Mesenchymal stem cell (in vitro differentiated cells and primary cell): ENCODE measurements at regions not wholly inside any gene's neighbourhood (a gene's known extent, or its start where the extent isn't known, plus 50 kb on each side); places are given as distances from the start of the nearest gene placed in this dataset.
A peak's percentile ranks its signal among the peaks of the same experiment; 100 is the strongest.

Source experiments
- DNase-seq: peaks from one replicate; pipeline ENCODE4 v3.0.0-alpha.2; 2013
- H2AFZ ChIP-seq: one replicate; pipeline ENCODE4 v1.6.1; 2013; ENCODE audit warnings: low read depth, mild to moderate bottlenecking, control low read depth, inconsistent platforms, low read length, moderate library complexity
- H2AK5ac ChIP-seq: 2 replicates; pipeline ENCODE4 v1.6.1; 2013; ENCODE audit warnings: low read length, moderate library complexity, mild to moderate bottlenecking, inconsistent platforms; ENCODE audit not compliant: severe bottlenecking
- H2BK120ac ChIP-seq: one replicate; pipeline ENCODE4 v1.6.1; 2013; ENCODE audit warnings: low read depth, mild to moderate bottlenecking, inconsistent platforms, low read length, moderate library complexity
- H2BK12ac ChIP-seq, 2 experiments: one replicate each; pipeline ENCODE4 v1.6.1; 2013; ENCODE audit warnings: inconsistent platforms in 2 of 2, low read length in 2 of 2, mild to moderate bottlenecking in 2 of 2, moderate library complexity in 2 of 2, control low read depth in 1 of 2
- H2BK15ac ChIP-seq: one replicate; pipeline ENCODE4 v1.6.1; 2013; ENCODE audit warnings: mild to moderate bottlenecking, low read depth, inconsistent platforms; ENCODE audit not compliant: poor library complexity, severe bottlenecking
- H2BK5ac ChIP-seq: 2 replicates; pipeline ENCODE4 v1.6.1; 2013; ENCODE audit warnings: low read depth, mild to moderate bottlenecking, low read length, control low read depth, inconsistent platforms; ENCODE audit not compliant: poor library complexity, severe bottlenecking
- H3K14ac ChIP-seq, 2 experiments: one replicate each; pipeline ENCODE4 v1.6.1; 2013; ENCODE audit warnings: inconsistent platforms in 2 of 2, low read length in 2 of 2, control low read depth in 1 of 2, mild to moderate bottlenecking in 1 of 2, moderate library complexity in 1 of 2
- H3K18ac ChIP-seq, 2 experiments: one replicate each; pipeline ENCODE4 v1.6.1; 2013; ENCODE audit warnings: inconsistent platforms in 2 of 2, low read length in 2 of 2, control low read depth in 1 of 2, low read depth in 1 of 2, mild to moderate bottlenecking in 1 of 2
- H3K23ac ChIP-seq, 2 experiments: one replicate each; pipeline ENCODE4 v1.6.1; 2013; ENCODE audit warnings: inconsistent platforms in 2 of 2, low read length in 2 of 2, mild to moderate bottlenecking in 2 of 2, moderate library complexity in 2 of 2, control low read depth in 1 of 2
- H3K27ac ChIP-seq: 2 replicates; pipeline ENCODE4 v1.5.1; 2013; ENCODE audit warnings: mild to moderate bottlenecking, moderate library complexity, low read length, control low read depth, inconsistent platforms; ENCODE audit not compliant: poor library complexity, severe bottlenecking
- H3K27me3 ChIP-seq, 2 experiments: 2 replicates each; pipeline versions ENCODE4 v1.6.1 to v1.7.0; 2013; ENCODE audit warnings: low read length in 2 of 2, mild to moderate bottlenecking in 2 of 2, moderate library complexity in 2 of 2, control low read depth in 1 of 2, inconsistent platforms in 1 of 2; ENCODE audit not compliant: control insufficient read depth in 1 of 2, insufficient read depth in 1 of 2
- H3K36me3 ChIP-seq, 2 experiments: 2 replicates each; pipeline versions ENCODE4 v1.6.1 to v1.7.0; 2013; ENCODE audit warnings: low read length in 2 of 2, control low read depth in 1 of 2, inconsistent platforms in 1 of 2, low read depth in 1 of 2, mild to moderate bottlenecking in 1 of 2; ENCODE audit not compliant: insufficient read depth in 2 of 2, control insufficient read depth in 1 of 2
- H3K4ac ChIP-seq, 2 experiments: one replicate each; pipeline ENCODE4 v1.6.1; 2013; ENCODE audit warnings: inconsistent platforms in 2 of 2, low read length in 2 of 2, mild to moderate bottlenecking in 2 of 2, moderate library complexity in 2 of 2, control low read depth in 1 of 2, low read depth in 1 of 2
- H3K4me1 ChIP-seq: 2 replicates; pipeline ENCODE4 v1.6.1; 2013; ENCODE audit warnings: low read depth, low read length, control low read depth; ENCODE audit not compliant: control insufficient read depth, insufficient read depth
- H3K4me2 ChIP-seq: 2 replicates; pipeline ENCODE4 v1.6.1; 2013; ENCODE audit warnings: low read length, mild to moderate bottlenecking, inconsistent platforms; ENCODE audit not compliant: poor library complexity, severe bottlenecking
- H3K4me3 ChIP-seq, 2 experiments: 2 replicates each; pipeline versions ENCODE4 v1.5.1 to v1.7.0; 2013; ENCODE audit warnings: low read length in 2 of 2, mild to moderate bottlenecking in 2 of 2, control low read depth in 1 of 2, low read depth in 1 of 2; ENCODE audit not compliant: insufficient read depth in 1 of 2
- H3K79me1 ChIP-seq: replicated peaks from 2 replicates; pipeline ENCODE4 v1.6.1; 2013; ENCODE audit warnings: mild to moderate bottlenecking, control low read depth, low read length, inconsistent platforms; ENCODE audit not compliant: poor library complexity, severe bottlenecking
- H3K9ac ChIP-seq: 2 replicates; pipeline ENCODE4 v1.7.0; 2013; ENCODE audit warnings: mild to moderate bottlenecking, low read length, moderate library complexity
- H3K9me3 ChIP-seq: 2 replicates; pipeline ENCODE4 v1.7.0; 2013; ENCODE audit warnings: mild to moderate bottlenecking, low read length; ENCODE audit not compliant: control insufficient read depth
- H4K8ac ChIP-seq: one replicate; pipeline ENCODE4 v1.6.1; 2013; ENCODE audit warnings: inconsistent platforms, mild to moderate bottlenecking, low read length, moderate library complexity
- H4K91ac ChIP-seq: one replicate; pipeline ENCODE4 v1.6.1; 2013; ENCODE audit warnings: mild to moderate bottlenecking, low read length, inconsistent platforms
- WGBS: methylation state at CpG from one replicate; pipeline ENCODE4 v1.1.7; 2013; ENCODE audit warnings: mixed read lengths; 5-methylcytosine and 5-hydroxymethylcytosine counted together

DNA sequence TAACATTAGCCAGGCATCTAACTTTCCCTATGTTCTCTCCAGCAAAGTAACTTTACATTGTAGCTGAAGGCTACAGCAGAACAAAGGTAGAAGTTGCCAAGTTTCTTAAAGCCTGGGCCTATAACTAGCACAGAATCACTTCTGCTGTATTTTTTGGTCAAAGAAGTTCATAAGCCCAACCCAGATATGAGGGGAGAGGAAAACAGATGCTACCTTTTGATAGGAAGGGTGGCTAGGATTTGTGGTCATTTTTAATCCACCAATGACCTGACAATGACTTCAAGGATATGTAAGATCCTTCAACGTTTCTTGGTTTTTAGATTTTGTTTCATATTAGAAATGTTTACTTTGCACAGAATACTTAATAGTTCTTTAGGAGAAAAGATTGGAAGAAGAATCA is 64.2 kb upstream of the RANBP3L start:
- H3K23ac ChIP-seq, result no peak overlapping the region
- H3K79me1 ChIP-seq, result no peaks in the 10 kb centered on the region
- WGBS, result no CpG with 5 or more reads among the region's 1 CpG
- H3K14ac ChIP-seq, result no peak overlapping the region
- H2AFZ ChIP-seq, result no peak overlapping the region
- no peak overlapping the region for H3K27ac ChIP-seq
- no peak overlapping the region for H3K18ac ChIP-seq
- H2AK5ac ChIP-seq, result no peak overlapping the region
- no peaks in the 10 kb centered on the region for H3K27me3 ChIP-seq
- H2BK12ac ChIP-seq, result no peak overlapping the region
- no peaks in the 10 kb centered on the region for H3K9me3 ChIP-seq
- H4K8ac ChIP-seq, result no peak overlapping the region
- H3K4me1 ChIP-seq, result peaks cover 1% of the 10 kb centered on the region
- H3K4ac ChIP-seq, result no peak overlapping the region
- H2BK5ac ChIP-seq, result no peak overlapping the region
- no peak overlapping the region for H3K9ac ChIP-seq
- no peaks in the 10 kb centered on the region for H3K36me3 ChIP-seq
- H3K4me3 ChIP-seq, result no peak overlapping the region
- no peak overlapping the region for H4K91ac ChIP-seq
- no peak overlapping the region for H3K4me2 ChIP-seq
- no peak overlapping the region for H2BK120ac ChIP-seq
- H2BK15ac ChIP-seq, result no peak overlapping the region
- DNase-seq, result no peak

DNA sequence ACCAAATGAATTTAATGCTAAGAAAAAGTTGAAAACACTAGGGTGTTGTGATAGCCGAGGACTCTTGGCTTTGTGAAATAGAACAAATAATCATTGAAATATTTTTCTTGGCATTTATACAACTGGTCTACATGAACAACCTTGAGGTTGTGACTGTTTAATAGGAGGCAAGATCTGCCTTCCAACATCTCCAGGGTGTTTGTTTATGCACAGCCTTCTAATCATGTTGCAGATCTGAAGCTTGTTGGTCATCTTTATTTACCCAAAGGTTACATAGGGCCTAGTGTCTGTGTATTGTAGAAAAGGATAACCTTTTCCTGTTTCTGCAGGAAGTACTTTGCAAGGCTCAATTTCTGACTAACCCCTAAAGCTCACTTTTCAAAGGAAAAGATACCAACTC is 65.2 kb upstream of the RANBP3L start:
- no CpG with 5 or more reads among the region's 1 CpG for WGBS
- no peak for DNase-seq
- no peaks in the 10 kb centered on the region for H3K79me1 ChIP-seq
- H3K18ac ChIP-seq, result no peak overlapping the region
- peak overlapping the region; percentile 61 for H3K27ac ChIP-seq
- no peak overlapping the region for H3K9ac ChIP-seq
- H3K27me3 ChIP-seq, result no peaks in the 10 kb centered on the region
- no peak overlapping the region for H2AK5ac ChIP-seq
- H3K36me3 ChIP-seq, result no peaks in the 10 kb centered on the region
- no peak overlapping the region for H2BK120ac ChIP-seq
- H2BK12ac ChIP-seq, result no peak overlapping the region
- no peak overlapping the region for H2AFZ ChIP-seq
- H3K9me3 ChIP-seq, result no peaks in the 10 kb centered on the region
- H3K4me2 ChIP-seq, result no peak overlapping the region
- H3K14ac ChIP-seq, result no peak overlapping the region
- H3K23ac ChIP-seq, result no peak overlapping the region
- H4K8ac ChIP-seq, result no peak overlapping the region
- no peak overlapping the region for H2BK15ac ChIP-seq
- H4K91ac ChIP-seq, result no peak overlapping the region
- H3K4ac ChIP-seq, result no peak overlapping the region
- H3K4me3 ChIP-seq, result no peak overlapping the region
- no peak overlapping the region for H2BK5ac ChIP-seq
- H3K4me1 ChIP-seq, result peaks cover 1% of the 10 kb centered on the region

DNA sequence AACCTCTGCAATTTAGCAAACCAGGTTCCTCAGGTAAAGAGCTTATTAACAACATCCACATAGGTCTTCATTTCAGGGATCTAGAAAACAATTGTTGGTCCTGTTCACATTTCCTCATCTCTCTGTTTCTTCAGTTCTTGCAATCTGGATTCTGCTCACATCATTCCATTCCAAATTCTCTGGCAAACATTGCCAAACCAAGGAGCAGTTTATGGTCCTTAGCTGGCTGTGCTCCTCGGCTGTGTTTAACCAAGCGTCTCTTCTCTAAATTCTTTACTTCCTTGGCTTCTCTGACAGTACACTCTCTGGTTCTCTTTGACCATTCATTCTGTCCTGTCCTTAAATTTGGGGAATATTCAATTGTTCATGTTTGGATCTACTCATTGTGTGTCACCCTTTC is 65.8 kb upstream of the RANBP3L start:
- Histone ChIP-seq H3K79me1 (no peaks in the 10 kb centered on the region), H3K36me3 (no peaks in the 10 kb centered on the region), H3K9me3 (no peaks in the 10 kb centered on the region), H3K4ac (no peak overlapping the region), H2AK5ac (no peak overlapping the region), H3K27me3 (no peaks in the 10 kb centered on the region), H2BK15ac (no peak overlapping the region), H3K23ac (no peak overlapping the region), H3K18ac (no peak overlapping the region), H4K91ac (no peak overlapping the region), H2BK12ac (no peak overlapping the region), H4K8ac (no peak overlapping the region), H3K14ac (no peak overlapping the region), H3K4me3 (no peak overlapping the region), H3K4me1 (peaks cover 1% of the 10 kb centered on the region), H2AFZ (no peak overlapping the region), H3K4me2 (no peak overlapping the region), H3K9ac (peak overlapping the region; percentile 5), H2BK120ac (no peak overlapping the region), H3K27ac (peak overlapping the region; percentile 61), H2BK5ac (no peak overlapping the region)
- 56% methylated on average over 2 of the region's 2 CpGs for WGBS
- no peak for DNase-seq

DNA sequence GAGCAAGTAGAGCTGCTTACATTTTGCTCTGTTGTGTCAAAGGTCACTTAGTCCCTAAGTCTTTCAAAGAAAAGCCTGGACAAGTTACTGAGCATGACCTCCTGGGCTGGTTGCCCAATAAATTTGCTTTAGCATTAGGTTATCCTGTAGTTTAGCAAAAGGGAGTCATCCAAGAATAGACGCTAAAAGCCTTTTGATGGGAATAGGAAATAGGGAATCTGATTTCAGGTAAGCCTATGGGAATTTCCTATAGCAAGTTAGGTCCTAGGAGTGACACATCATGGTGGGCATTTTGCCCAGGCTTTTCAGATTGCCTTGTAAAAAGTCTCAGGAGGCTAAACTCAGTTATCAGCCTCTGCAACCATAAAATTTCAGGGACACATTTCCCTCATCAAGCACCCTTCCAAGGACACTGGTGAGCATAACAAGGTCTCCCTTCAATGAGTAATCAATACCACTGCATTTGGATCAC is 67.6 kb upstream of the RANBP3L start:
- Histone ChIP-seq H3K27me3 (no peaks in the 10 kb centered on the region), H3K4me1 (no peaks in the 10 kb centered on the region), H2BK15ac (no peak overlapping the region), H3K4me2 (no peak overlapping the region), H2BK5ac (no peak overlapping the region), H3K79me1 (no peaks in the 10 kb centered on the region), H3K9ac (no peak overlapping the region), H3K18ac (no peak overlapping the region), H2AK5ac (no peak overlapping the region), H3K9me3 (no peaks in the 10 kb centered on the region), H3K14ac (no peak overlapping the region), H2BK120ac (no peak overlapping the region), H3K36me3 (no peaks in the 10 kb centered on the region), H2BK12ac (no peak overlapping the region), H4K8ac (no peak overlapping the region), H3K4me3 (no peak overlapping the region), H3K27ac (no peak overlapping the region), H2AFZ (no peak overlapping the region), H4K91ac (no peak overlapping the region), H3K23ac (no peak overlapping the region), H3K4ac (no peak overlapping the region)
- no peak for DNase-seq
- WGBS, result 56% methylated on average over 1 of the region's 1 CpG
